Sigmoid colon (tissue), 4 donors: ENCODE measurements at regions not wholly inside any gene's neighbourhood (a gene's known extent, or its start where the extent isn't known, plus 50 kb on each side); places are given as distances from the start of the nearest gene placed in this dataset.

Experiments used
- CTCF ChIP-seq, 4 experiments: fragments of 450-650 bp in 3 of 4; fragments of 200-600 bp in 1 of 4; IDR thresholded peaks; one replicate each; pipeline ENCODE4 v1.5.1; 2016 to 2019; ENCODE audit warnings: antibody characterized with exemption in 4 of 4, mild to moderate bottlenecking in 3 of 4, moderate library complexity in 2 of 4
- POLR2AphosphoS5 ChIP-seq, 4 donors: sonication (generic); formaldehyde crosslinking; IDR thresholded peaks; one replicate each; pipeline ENCODE4 v1.6.1; 2017; ENCODE audit warnings: antibody characterized with exemption in 4 of 4

- TF ChIP-seq CTCF (IDR thresholded peaks at IDR 0.05): no peak
- TF ChIP-seq POLR2AphosphoS5 (IDR thresholded peaks at IDR 0.05): no peak
Observed at GRCh38 chr12:23209793-23210192, 584.8 kb downstream of the ETNK1 start.
